ENCODE measurements at regions not wholly inside any gene's neighbourhood (a gene's known extent, or its start where the extent isn't known, plus 50 kb on each side); places are given as distances from the start of the nearest gene placed in this dataset.
"Not testable (repeated sequence)": the region's sequence is repeated elsewhere in the genome, so short reads cannot be mapped to it uniquely, and the experiment has no call there.

GRCh38 chr7:53214463-53214862 lies 179.0 kb downstream of the POM121L12 start:
- no peak for TF ChIP-seq CTCF (IDR thresholded peaks at IDR 0.05)
- Histone ChIP-seq H3K4me1 (no peaks in the 10 kb centered on the region), H3K27ac (no peak overlapping the region), H3K27me3 (no peaks in the 10 kb centered on the region), H3K9me3 (peaks cover 0 to 24% of the 10 kb centered on the region in 2 donors), H3K36me3 (no peaks in the 10 kb centered on the region), H3K4me3 (no peak overlapping the region)
- no peak for DNase-seq (ENCODE audit: low spot score in 2 of 2)
- intact Hi-C loops (cut with DNase I): no loop called here

GRCh38 chr7:53218730-53219504 lies 183.5 kb downstream of the POM121L12 start:
- no peaks in the 10 kb centered on the region for H3K36me3 ChIP-seq
- no peak for DNase-seq (ENCODE audit: low spot score in 2 of 2)
- no peak overlapping the region for H3K27ac ChIP-seq
- H3K4me3 ChIP-seq: peak overlapping the region; percentile 59 to 63
- intact Hi-C loops (cut with DNase I): no loop called here
- peak in 1 of 3 experiments; percentile 8 for TF ChIP-seq CTCF (IDR thresholded peaks at IDR 0.05)
- no peaks in the 10 kb centered on the region for H3K4me1 ChIP-seq
- peaks cover 0 to 18% of the 10 kb centered on the region in 2 donors for H3K9me3 ChIP-seq
- H3K27me3 ChIP-seq: no peaks in the 10 kb centered on the region

- no peak for TF ChIP-seq CTCF (IDR thresholded peaks at IDR 0.05)
- Histone ChIP-seq H3K36me3 (no peaks in the 10 kb centered on the region), H3K27me3 (no peaks in the 10 kb centered on the region), H3K27ac (no peak overlapping the region), H3K4me3 (no peak overlapping the region), H3K4me1 (no peaks in the 10 kb centered on the region), H3K9me3 (no peaks in the 10 kb centered on the region)
- no peak for DNase-seq (ENCODE audit: low spot score in 2 of 2)
- intact Hi-C loops (cut with DNase I): no loop called here
These were observed 193.8 kb downstream of the POM121L12 start for GRCh38 chr7:53229202-53229601.

- Histone ChIP-seq H3K27ac (peak overlapping the region; percentile 35 to 64), H3K4me1 (peaks cover 0 to 3% of the 10 kb centered on the region in 2 donors), H3K36me3 (no peaks in the 10 kb centered on the region), H3K4me3 (peak overlapping the region in 1 of 2 donors; percentile 0), H3K27me3 (no peaks in the 10 kb centered on the region), H3K9me3 (no peaks in the 10 kb centered on the region)
- intact Hi-C loops (cut with DNase I): no loop called here
- TF ChIP-seq CTCF (IDR thresholded peaks at IDR 0.05): no peak
- DNase-seq (ENCODE audit: low spot score in 2 of 2): no peak
These were observed 202.0 kb downstream of the POM121L12 start for GRCh38 chr7:53237344-53237913.

GRCh38 chr7:53238021-53238605 lies 202.7 kb downstream of the POM121L12 start:
- peak overlapping the region in 1 of 2 donors; percentile 0 for H3K4me3 ChIP-seq
- H3K4me1 ChIP-seq: peaks cover 0 to 3% of the 10 kb centered on the region in 2 donors
- no peak for DNase-seq (ENCODE audit: low spot score in 2 of 2)
- intact Hi-C loops (cut with DNase I): no loop called here
- no peaks in the 10 kb centered on the region for H3K27me3 ChIP-seq
- H3K9me3 ChIP-seq: no peaks in the 10 kb centered on the region
- no peak for TF ChIP-seq CTCF (IDR thresholded peaks at IDR 0.05)
- peak overlapping the region; percentile 35 to 64 for H3K27ac ChIP-seq
- no peaks in the 10 kb centered on the region for H3K36me3 ChIP-seq

GRCh38 chr7:53239151-53239550 lies 203.7 kb downstream of the POM121L12 start:
- H3K9me3 ChIP-seq; DNase-seq (ENCODE audit: low spot score in 2 of 2); H3K36me3 ChIP-seq; H3K4me3 ChIP-seq; H3K27me3 ChIP-seq; intact Hi-C loops (cut with DNase I); H3K4me1 ChIP-seq; H3K27ac ChIP-seq: not testable (repeated sequence)
